Tibial artery (tissue), 4 donors: ENCODE measurements at regions not wholly inside any gene's neighbourhood (a gene's known extent, or its start where the extent isn't known, plus 50 kb on each side); places are given as distances from the start of the nearest gene placed in this dataset.

ENCODE experiments used
- DNase-seq, 2 donors: peaks; one replicate each; pipeline ENCODE4 v3.0.0-alpha.2; 2019
- H3K27ac ChIP-seq, 2 donors: fragments of 200-600 bp; sonication (generic) in 1 of 2; 1 replicate in 1 of 2; 2 replicates in 1 of 2; pipeline ENCODE4 v1.5.1; 2018 to 2019; ENCODE audit warnings: mild to moderate bottlenecking in 1 of 2
- H3K27me3 ChIP-seq, 2 donors: fragments of 200-600 bp; sonication (generic) in 1 of 2; one replicate each; pipeline versions ENCODE4 v1.5.1 to v1.6.0; 2016 to 2019
- H3K36me3 ChIP-seq, 3 donors: fragments of 200-600 bp; sonication (generic) in 2 of 3; one replicate each; pipeline ENCODE4 v1.5.1; 2016 to 2019; ENCODE audit warnings: mild to moderate bottlenecking in 2 of 3
- H3K4me1 ChIP-seq, 4 donors: fragments of 200-600 bp; sonication (generic) in 2 of 4; 1 replicate in 3 of 4; 2 replicates in 1 of 4; pipeline ENCODE4 v1.5.1; 2016 to 2019
- H3K4me3 ChIP-seq, 2 donors: fragments of 200-600 bp; sonication (generic) in 1 of 2; 1 replicate in 1 of 2; 2 replicates in 1 of 2; pipeline ENCODE4 v1.5.1; 2018 to 2019; ENCODE audit warnings: mild to moderate bottlenecking in 2 of 2
- H3K9me3 ChIP-seq, 3 donors: fragments of 200-600 bp; sonication (generic) in 1 of 3; one replicate each; pipeline ENCODE4 v1.5.1; 2016 to 2019
- intact Hi-C: fragments of 100-400 bp; cut with DNase I; formaldehyde crosslinking; loops from one replicate; pipeline ENCODE4 v1.15.0; 2023; ENCODE audit warnings: low total_unique reads
- TF ChIP-seq, protein P1 (sequence below), 2 experiments: fragments of 200-600 bp in 1 of 2; fragments of 450-650 bp in 1 of 2; IDR thresholded peaks; one replicate each; pipeline ENCODE4 v1.5.1; 2017 to 2019; ENCODE audit warnings: antibody characterized with exemption in 2 of 2, mild to moderate bottlenecking in 1 of 2, moderate library complexity in 1 of 2

DNA sequence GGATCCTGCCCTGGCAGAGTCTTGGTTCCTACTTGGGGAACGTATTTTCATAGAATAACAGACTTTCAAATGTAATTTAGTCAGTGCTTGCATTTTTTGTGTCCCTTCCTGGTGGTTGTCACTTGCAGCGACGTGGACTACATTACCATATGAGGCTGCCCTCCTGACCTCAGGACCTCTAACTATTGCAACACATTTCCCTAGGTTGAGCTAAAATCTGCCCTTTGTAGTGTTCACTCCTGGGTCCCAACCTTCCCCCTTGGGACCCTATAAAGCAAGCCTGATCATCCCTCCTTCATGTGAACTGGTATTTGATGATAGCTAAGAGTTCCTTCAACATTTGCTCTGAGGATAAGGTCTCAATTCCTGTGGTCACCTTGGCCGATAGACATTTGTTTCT lies 95.6 kb upstream of the CACNA1E start:
- H3K9me3 ChIP-seq, result no peaks in the 10 kb centered on the region
- H3K36me3 ChIP-seq, result no peaks in the 10 kb centered on the region
- H3K27ac ChIP-seq, result no peak overlapping the region
- intact Hi-C loops, result no loop called here
- peaks cover 0 to 3% of the 10 kb centered on the region in 2 donors for H3K27me3 ChIP-seq
- TF ChIP-seq, protein P1, sequence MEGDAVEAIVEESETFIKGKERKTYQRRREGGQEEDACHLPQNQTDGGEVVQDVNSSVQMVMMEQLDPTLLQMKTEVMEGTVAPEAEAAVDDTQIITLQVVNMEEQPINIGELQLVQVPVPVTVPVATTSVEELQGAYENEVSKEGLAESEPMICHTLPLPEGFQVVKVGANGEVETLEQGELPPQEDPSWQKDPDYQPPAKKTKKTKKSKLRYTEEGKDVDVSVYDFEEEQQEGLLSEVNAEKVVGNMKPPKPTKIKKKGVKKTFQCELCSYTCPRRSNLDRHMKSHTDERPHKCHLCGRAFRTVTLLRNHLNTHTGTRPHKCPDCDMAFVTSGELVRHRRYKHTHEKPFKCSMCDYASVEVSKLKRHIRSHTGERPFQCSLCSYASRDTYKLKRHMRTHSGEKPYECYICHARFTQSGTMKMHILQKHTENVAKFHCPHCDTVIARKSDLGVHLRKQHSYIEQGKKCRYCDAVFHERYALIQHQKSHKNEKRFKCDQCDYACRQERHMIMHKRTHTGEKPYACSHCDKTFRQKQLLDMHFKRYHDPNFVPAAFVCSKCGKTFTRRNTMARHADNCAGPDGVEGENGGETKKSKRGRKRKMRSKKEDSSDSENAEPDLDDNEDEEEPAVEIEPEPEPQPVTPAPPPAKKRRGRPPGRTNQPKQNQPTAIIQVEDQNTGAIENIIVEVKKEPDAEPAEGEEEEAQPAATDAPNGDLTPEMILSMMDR (IDR thresholded peaks at IDR 0.05), result no peak
- no peak for DNase-seq
- H3K4me3 ChIP-seq, result no peak overlapping the region
- H3K4me1 ChIP-seq, result no peaks in the 10 kb centered on the region

DNA sequence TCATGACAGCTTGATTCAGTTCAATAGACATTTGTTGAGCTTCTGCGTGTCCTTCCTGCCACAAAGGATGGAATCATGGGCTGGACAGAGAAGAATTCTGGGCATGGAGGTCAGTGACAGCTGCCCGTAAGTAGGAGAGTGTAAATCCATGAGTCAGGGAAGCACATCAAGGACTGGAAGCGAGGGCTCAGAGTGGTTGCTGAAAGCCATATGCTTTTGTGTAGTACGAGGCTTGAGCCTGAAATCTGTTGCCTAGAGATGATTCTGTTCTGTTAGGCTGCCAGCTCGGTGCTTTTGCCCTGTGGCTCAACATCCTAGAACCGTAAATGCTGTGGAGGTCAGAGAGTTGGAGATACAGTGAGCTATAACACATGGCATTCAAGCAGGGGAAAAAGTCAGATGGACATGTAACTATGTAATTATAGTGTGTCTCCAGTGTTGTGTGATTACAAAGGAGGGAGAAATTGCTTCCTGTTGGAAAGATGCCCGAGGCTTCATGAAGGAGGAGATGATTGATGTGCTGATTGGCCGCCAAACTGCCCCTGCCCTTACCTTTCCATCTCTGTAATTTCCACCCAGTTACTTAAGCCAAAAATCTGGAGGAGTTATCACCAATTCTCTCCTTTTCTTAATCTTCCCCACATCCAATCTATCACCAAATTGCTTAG lies 92.8 kb upstream of the CACNA1E start:
- H3K9me3 ChIP-seq, result no peaks in the 10 kb centered on the region
- TF ChIP-seq, protein P1 (IDR thresholded peaks at IDR 0.05), result no peak
- H3K36me3 ChIP-seq, result no peaks in the 10 kb centered on the region
- H3K27ac ChIP-seq, result no peak overlapping the region
- no peaks in the 10 kb centered on the region for H3K4me1 ChIP-seq
- H3K27me3 ChIP-seq, result peaks cover 0 to 3% of the 10 kb centered on the region in 2 donors
- intact Hi-C loops, result no loop called here
- DNase-seq, result no peak
- H3K4me3 ChIP-seq, result no peak overlapping the region

DNA sequence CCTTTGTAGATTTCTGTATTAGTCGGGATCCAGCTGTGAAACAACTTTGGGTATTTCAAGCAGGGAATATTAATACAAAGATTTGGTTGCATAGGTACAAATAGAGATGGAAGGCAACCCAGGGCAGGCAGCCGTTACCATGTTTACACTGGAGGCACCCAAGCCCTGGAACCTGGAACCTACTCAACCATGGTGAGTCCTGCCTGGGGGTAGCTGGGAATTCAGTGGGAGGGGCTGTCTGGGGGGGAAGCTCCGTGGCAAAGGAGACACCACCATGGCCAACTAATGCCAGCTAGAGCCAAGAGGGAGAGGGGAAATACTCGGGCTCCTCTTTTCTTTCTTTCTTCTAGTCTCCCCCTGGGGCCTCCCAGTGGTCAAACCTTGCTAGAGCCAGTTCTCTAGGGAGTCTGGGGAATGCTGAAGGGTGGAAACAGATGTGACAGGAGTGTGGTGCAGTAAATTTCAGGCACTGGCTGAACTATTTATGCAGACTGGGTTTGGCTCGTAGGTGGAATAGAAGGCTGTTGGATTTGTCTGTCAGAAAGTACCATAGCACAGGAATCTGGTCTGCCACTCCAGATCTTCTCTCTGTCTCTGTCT lies 91.9 kb upstream of the CACNA1E start:
- no peak overlapping the region for H3K27ac ChIP-seq
- intact Hi-C loops, result no loop called here
- peaks cover 0 to 3% of the 10 kb centered on the region in 2 donors for H3K27me3 ChIP-seq
- no peaks in the 10 kb centered on the region for H3K4me1 ChIP-seq
- TF ChIP-seq, protein P1 (IDR thresholded peaks at IDR 0.05), result no peak
- no peaks in the 10 kb centered on the region for H3K9me3 ChIP-seq
- no peak for DNase-seq
- no peaks in the 10 kb centered on the region for H3K36me3 ChIP-seq
- H3K4me3 ChIP-seq, result no peak overlapping the region

DNA sequence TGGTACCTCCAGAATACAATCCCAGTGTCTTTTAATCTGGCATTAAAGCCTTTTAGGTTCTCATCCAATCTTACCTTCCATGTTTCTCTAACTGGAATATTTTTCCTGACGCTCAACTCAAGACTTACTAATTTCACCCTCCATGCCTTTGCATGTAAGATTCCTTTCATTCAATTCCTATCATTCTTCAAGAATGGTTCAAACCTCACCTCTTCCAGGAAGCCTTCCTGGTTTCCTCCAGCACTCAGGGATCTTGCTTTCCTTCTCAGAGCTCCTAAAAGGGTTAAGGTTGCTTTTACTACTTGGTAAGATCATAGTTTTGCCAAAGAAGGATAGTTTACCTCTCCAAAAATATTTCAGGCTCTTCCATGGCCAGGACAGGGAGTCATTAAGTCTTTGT lies 91.2 kb upstream of the CACNA1E start:
- TF ChIP-seq, protein P1 (IDR thresholded peaks at IDR 0.05), result no peak
- intact Hi-C loops, result no loop called here
- Histone ChIP-seq H3K36me3 (no peaks in the 10 kb centered on the region), H3K9me3 (no peaks in the 10 kb centered on the region), H3K4me3 (no peak overlapping the region), H3K27me3 (peaks cover 0 to 3% of the 10 kb centered on the region in 2 donors), H3K4me1 (no peaks in the 10 kb centered on the region), H3K27ac (no peak overlapping the region)
- DNase-seq, result no peak

DNA sequence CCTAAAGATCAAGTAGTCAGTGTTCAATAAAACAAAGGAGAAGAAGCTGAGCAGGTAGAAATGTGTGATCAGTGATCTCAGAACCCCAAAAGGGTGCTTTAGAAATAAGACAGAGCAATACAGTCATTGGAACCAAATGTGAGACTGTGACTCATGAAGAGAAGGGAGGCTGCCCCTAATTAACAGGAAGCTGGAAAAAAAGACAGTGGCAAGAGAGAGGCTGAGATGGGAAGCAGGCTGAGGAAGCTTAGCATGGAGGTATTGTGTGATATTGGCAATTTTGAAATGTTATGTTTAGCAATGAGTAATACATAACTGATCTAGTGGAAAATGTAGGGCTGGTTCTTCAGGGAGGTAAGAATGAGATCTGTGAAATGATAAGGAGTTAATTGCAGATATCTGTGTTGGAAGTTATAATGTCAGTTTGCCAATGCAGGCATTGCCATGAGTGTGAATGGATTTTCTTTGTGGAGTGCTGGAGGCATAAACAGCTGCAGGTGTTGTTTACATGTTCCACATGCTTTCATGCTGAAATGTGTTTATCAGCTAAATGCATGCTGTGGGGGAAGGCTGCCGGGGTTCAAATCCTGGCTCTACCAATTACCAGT lies 90.6 kb upstream of the CACNA1E start:
- intact Hi-C loops, result no loop called here
- TF ChIP-seq, protein P1 (IDR thresholded peaks at IDR 0.05), result no peak
- H3K36me3 ChIP-seq, result no peaks in the 10 kb centered on the region
- H3K9me3 ChIP-seq, result no peaks in the 10 kb centered on the region
- peaks cover 0 to 3% of the 10 kb centered on the region in 2 donors for H3K27me3 ChIP-seq
- H3K4me3 ChIP-seq, result no peak overlapping the region
- no peaks in the 10 kb centered on the region for H3K4me1 ChIP-seq
- DNase-seq, result no peak
- no peak overlapping the region for H3K27ac ChIP-seq
